ENCODE measurements at regions not wholly inside any gene's neighbourhood (a gene's known extent, or its start where the extent isn't known, plus 50 kb on each side); places are given as distances from the start of the nearest gene placed in this dataset.

GRCh38 chr3:182410051-182410450, 383.3 kb upstream of the ATP11B start:
- H4K20me1 ChIP-seq (ENCODE audit: insufficient read depth, low read length): no peaks in the 10 kb centered on the region
- H3K79me2 ChIP-seq (ENCODE audit: insufficient read depth, low read length): no peaks in the 10 kb centered on the region
- H3K9ac ChIP-seq (ENCODE audit: low read length): no peak overlapping the region
- H3K9me2 ChIP-seq (ENCODE audit: low read depth, low read length): no peaks in the 10 kb centered on the region
- no peaks in the 10 kb centered on the region for H3F3A ChIP-seq (ENCODE audit: insufficient read depth, low read length)
- H3K27ac ChIP-seq (ENCODE audit: low read depth, low read length, poor library complexity, severe bottlenecking): no peak overlapping the region
- H3K4me3 ChIP-seq (ENCODE audit: low read depth, low read length, poor library complexity, severe bottlenecking): no peak overlapping the region
- TF ChIP-seq EZH2 (IDR thresholded peaks at IDR 0.05; ENCODE audit: borderline replicate concordance, low read length): no peak
- TF ChIP-seq CTCF (IDR thresholded peaks at IDR 0.05; ENCODE audit: low read length): no peak
- no peaks in the 10 kb centered on the region for H3K27me3 ChIP-seq (ENCODE audit: insufficient read depth, low read length)
- H3K9me3 ChIP-seq (ENCODE audit: low read length): no peaks in the 10 kb centered on the region
- no peaks in the 10 kb centered on the region for H3K36me3 ChIP-seq (ENCODE audit: insufficient read depth, low read length)
- no peak overlapping the region for H2AFZ ChIP-seq (ENCODE audit: low read length)
- no peak overlapping the region for H3K4me2 ChIP-seq (ENCODE audit: low read length)
- H3K4me1 ChIP-seq (ENCODE audit: insufficient read depth, low read length, severe bottlenecking): no peaks in the 10 kb centered on the region

DNA sequence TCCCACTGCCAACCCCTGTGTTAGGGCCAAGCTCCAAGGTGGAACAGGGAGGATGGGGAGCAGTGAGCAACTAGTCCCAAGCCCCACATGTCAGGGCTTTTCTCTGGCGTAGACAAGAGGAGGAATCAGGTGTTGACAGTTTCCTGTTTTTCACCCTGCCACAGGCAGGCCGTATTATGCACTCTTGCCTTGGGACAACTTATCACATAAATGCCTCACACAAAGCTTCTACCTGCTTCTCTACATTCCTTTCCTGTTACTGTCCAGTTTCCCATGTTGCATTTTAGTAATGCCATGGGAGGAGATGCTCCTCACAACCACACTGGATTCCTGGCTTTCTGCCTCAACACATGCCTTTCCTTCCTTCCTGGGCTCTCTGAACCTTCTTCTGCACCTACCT, 381.2 kb upstream of the ATP11B start:
- no peaks in the 10 kb centered on the region for H3K4me1 ChIP-seq (ENCODE audit: insufficient read depth, low read length, severe bottlenecking)
- H3K4me3 ChIP-seq (ENCODE audit: low read depth, low read length, poor library complexity, severe bottlenecking): no peak overlapping the region
- no peak overlapping the region for H3K9ac ChIP-seq (ENCODE audit: low read length)
- no peaks in the 10 kb centered on the region for H3K36me3 ChIP-seq (ENCODE audit: insufficient read depth, low read length)
- no peaks in the 10 kb centered on the region for H3K9me2 ChIP-seq (ENCODE audit: low read depth, low read length)
- H3K27me3 ChIP-seq (ENCODE audit: insufficient read depth, low read length): no peaks in the 10 kb centered on the region
- H2AFZ ChIP-seq (ENCODE audit: low read length): no peak overlapping the region
- H3K4me2 ChIP-seq (ENCODE audit: low read length): no peak overlapping the region
- no peaks in the 10 kb centered on the region for H4K20me1 ChIP-seq (ENCODE audit: insufficient read depth, low read length)
- no peaks in the 10 kb centered on the region for H3F3A ChIP-seq (ENCODE audit: insufficient read depth, low read length)
- TF ChIP-seq CTCF (IDR thresholded peaks at IDR 0.05; ENCODE audit: low read length): no peak
- TF ChIP-seq EZH2 (IDR thresholded peaks at IDR 0.05; ENCODE audit: borderline replicate concordance, low read length): no peak
- no peaks in the 10 kb centered on the region for H3K9me3 ChIP-seq (ENCODE audit: low read length)
- no peaks in the 10 kb centered on the region for H3K79me2 ChIP-seq (ENCODE audit: insufficient read depth, low read length)
- no peak overlapping the region for H3K27ac ChIP-seq (ENCODE audit: low read depth, low read length, poor library complexity, severe bottlenecking)

DNA sequence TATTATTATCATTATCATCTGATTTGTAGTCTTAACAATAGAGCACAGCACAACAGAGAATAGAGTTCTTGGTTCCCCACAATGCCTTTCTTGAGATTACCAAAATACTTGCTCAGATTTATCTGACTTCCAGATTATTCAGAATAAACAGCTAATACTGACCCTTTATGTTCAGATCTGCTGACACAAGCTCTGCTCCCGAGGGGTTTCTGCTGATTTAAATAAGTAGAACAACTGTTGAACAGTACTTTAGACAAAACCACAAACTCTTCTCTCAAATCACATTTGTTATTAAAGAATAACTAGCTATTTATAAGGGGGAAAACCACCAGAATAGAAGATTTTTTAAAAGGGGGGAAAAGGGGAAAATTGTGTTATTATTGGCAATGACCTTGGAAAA, 380.2 kb upstream of the ATP11B start:
- no peak overlapping the region for H3K27ac ChIP-seq (ENCODE audit: low read depth, low read length, poor library complexity, severe bottlenecking)
- H3K9ac ChIP-seq (ENCODE audit: low read length): no peak overlapping the region
- no peaks in the 10 kb centered on the region for H3K9me3 ChIP-seq (ENCODE audit: low read length)
- H3K4me3 ChIP-seq (ENCODE audit: low read depth, low read length, poor library complexity, severe bottlenecking): no peak overlapping the region
- no peaks in the 10 kb centered on the region for H3F3A ChIP-seq (ENCODE audit: insufficient read depth, low read length)
- no peaks in the 10 kb centered on the region for H3K36me3 ChIP-seq (ENCODE audit: insufficient read depth, low read length)
- no peak overlapping the region for H3K4me2 ChIP-seq (ENCODE audit: low read length)
- H3K9me2 ChIP-seq (ENCODE audit: low read depth, low read length): no peaks in the 10 kb centered on the region
- TF ChIP-seq EZH2 (IDR thresholded peaks at IDR 0.05; ENCODE audit: borderline replicate concordance, low read length) (no peak), CTCF (IDR thresholded peaks at IDR 0.05; ENCODE audit: low read length) (no peak)
- no peak overlapping the region for H2AFZ ChIP-seq (ENCODE audit: low read length)
- H3K4me1 ChIP-seq (ENCODE audit: insufficient read depth, low read length, severe bottlenecking): no peaks in the 10 kb centered on the region
- no peaks in the 10 kb centered on the region for H4K20me1 ChIP-seq (ENCODE audit: insufficient read depth, low read length)
- no peaks in the 10 kb centered on the region for H3K79me2 ChIP-seq (ENCODE audit: insufficient read depth, low read length)
- no peaks in the 10 kb centered on the region for H3K27me3 ChIP-seq (ENCODE audit: insufficient read depth, low read length)

Data from OCI-LY1 (cell line).